Astrocyte (in vitro differentiated cells and primary cell): ENCODE measurements at regions not wholly inside any gene's neighbourhood (a gene's known extent, or its start where the extent isn't known, plus 50 kb on each side); places are given as distances from the start of the nearest gene placed in this dataset.
A peak's percentile ranks its signal among the peaks of the same experiment; 100 is the strongest.
"Not testable (repeated sequence)": the region's sequence is repeated elsewhere in the genome, so short reads cannot be mapped to it uniquely, and the experiment has no call there.

ENCODE experiments used
- DNase-seq: peaks from one replicate; pipeline ENCODE4 v3.0.0-alpha.2; 2010; ENCODE audit warnings: low read depth
- FAIRE-seq: peaks from 2 replicates; lab custom pipeline; 2011; peaks lifted over from hg19 to GRCh38; lab: Jason Lieb, UNC
- H2AFZ ChIP-seq: 2 replicates; pipeline ENCODE4 v1.6.0; 2012; ENCODE audit warnings: low read depth, low read length, inconsistent platforms
- H3K27ac ChIP-seq: 2 replicates; pipeline ENCODE4 v1.5.1; 2011; ENCODE audit warnings: low read depth, low read length, inconsistent platforms
- H3K27me3 ChIP-seq: 2 replicates; pipeline ENCODE4 v1.6.0; 2011; ENCODE audit warnings: low read length, inconsistent platforms; ENCODE audit not compliant: insufficient read depth
- H3K36me3 ChIP-seq: 2 replicates; pipeline ENCODE4 v1.5.1; 2011; ENCODE audit warnings: low read length, inconsistent platforms; ENCODE audit not compliant: insufficient read depth
- H3K4me1 ChIP-seq: 2 replicates; pipeline ENCODE4 v1.5.1; 2011; ENCODE audit warnings: low read length, inconsistent platforms; ENCODE audit not compliant: insufficient read depth
- H3K4me2 ChIP-seq: 2 replicates; pipeline ENCODE4 v1.6.0; 2012; ENCODE audit warnings: low read length, inconsistent platforms
- H3K4me3 ChIP-seq: 2 replicates; pipeline ENCODE4 v1.5.1; 2011; ENCODE audit warnings: low read depth, mild to moderate bottlenecking, low read length, inconsistent platforms; ENCODE audit not compliant: insufficient read depth
- H3K79me2 ChIP-seq: 2 replicates; pipeline ENCODE4 v1.6.0; 2012; ENCODE audit warnings: mild to moderate bottlenecking, low read length, inconsistent platforms; ENCODE audit not compliant: insufficient read depth
- H3K9ac ChIP-seq: 2 replicates; pipeline ENCODE4 v1.6.0; 2012; ENCODE audit warnings: mild to moderate bottlenecking, low read length, inconsistent platforms
- H3K9me3 ChIP-seq: 2 replicates; pipeline ENCODE4 v1.5.1; 2012; ENCODE audit warnings: low read depth, mild to moderate bottlenecking, low read length, inconsistent platforms; ENCODE audit not compliant: insufficient read depth
- H4K20me1 ChIP-seq: 2 replicates; pipeline ENCODE4 v1.6.0; 2012; ENCODE audit warnings: low read length, inconsistent platforms; ENCODE audit not compliant: insufficient read depth
- H3K27ac Mint-ChIP-seq: one replicate; pipeline ENCODE4 v1.8.0; 2021; ENCODE audit warnings: mild to moderate bottlenecking, mixed read lengths; ENCODE audit not compliant: unreplicated experiment
- H3K27me3 Mint-ChIP-seq: one replicate; pipeline ENCODE4 v1.8.0; 2021; ENCODE audit warnings: low read depth, mixed read lengths; ENCODE audit not compliant: unreplicated experiment
- H3K36me3 Mint-ChIP-seq: one replicate; pipeline ENCODE4 v1.8.0; 2021; ENCODE audit warnings: low read depth, mixed read lengths; ENCODE audit not compliant: unreplicated experiment
- H3K4me1 Mint-ChIP-seq: one replicate; pipeline ENCODE4 v1.8.0; 2021; ENCODE audit warnings: low read depth, mixed read lengths; ENCODE audit not compliant: unreplicated experiment
- H3K4me3 Mint-ChIP-seq: one replicate; pipeline ENCODE4 v1.8.0; 2021; ENCODE audit warnings: mild to moderate bottlenecking, moderate library complexity, mixed read lengths; ENCODE audit not compliant: unreplicated experiment
- H3K9me3 Mint-ChIP-seq: one replicate; pipeline ENCODE4 v1.8.0; 2021; ENCODE audit warnings: mild to moderate bottlenecking, mixed read lengths; ENCODE audit not compliant: unreplicated experiment
- CTCF ChIP-seq: IDR thresholded peaks from 2 replicates; pipeline ENCODE4 v1.5.1; 2011; ENCODE audit warnings: low read depth, mild to moderate bottlenecking, inconsistent platforms, low read length, moderate library complexity; ENCODE audit not compliant: insufficient read depth
- EZH2 ChIP-seq: IDR thresholded peaks from 2 replicates; pipeline ENCODE4 v1.6.1; 2012; ENCODE audit warnings: mild to moderate bottlenecking, low read length, inconsistent platforms; ENCODE audit not compliant: insufficient read depth

DNA sequence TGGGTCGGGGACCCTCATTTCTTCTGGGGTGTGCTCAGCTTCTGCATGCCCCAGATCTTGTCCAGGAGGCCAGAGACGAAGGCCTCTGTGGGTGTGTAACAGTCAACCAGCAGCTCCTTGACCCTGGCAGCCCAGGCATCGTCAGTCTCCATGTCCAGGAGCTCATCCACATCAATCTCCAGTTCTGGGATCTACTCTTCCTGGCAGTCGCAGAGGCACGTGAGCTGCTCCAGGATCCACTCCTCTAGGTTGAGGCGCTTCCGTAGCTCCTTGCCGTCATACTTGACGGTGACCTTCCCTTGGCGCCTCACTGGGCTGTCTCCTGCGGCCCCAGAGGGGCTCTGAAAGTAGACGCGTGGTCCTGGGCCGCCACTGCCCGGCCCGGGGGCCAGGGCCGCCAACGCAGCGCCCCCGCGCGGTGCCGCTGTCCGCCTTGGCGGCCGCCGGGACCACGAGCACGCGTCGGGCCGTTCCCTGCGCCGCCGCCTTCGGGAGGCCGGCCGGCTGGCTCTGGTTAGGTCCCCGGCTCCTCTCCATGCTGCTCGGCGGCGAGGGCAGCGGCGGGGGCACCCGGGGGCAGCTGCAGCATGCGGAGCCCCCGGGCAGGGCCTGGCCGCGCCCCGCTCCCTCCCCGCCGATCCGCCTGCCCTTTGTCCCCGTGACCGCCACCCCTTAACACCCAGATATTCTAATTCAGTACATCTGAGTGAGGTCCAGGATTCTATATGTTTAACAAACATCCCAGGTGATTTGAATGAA is 170.5 kb downstream of the SEPTIN7 start:
- no peak for FAIRE-seq
- no peak overlapping the region for H3K4me3 Mint-ChIP-seq

GRCh38 chr7:35975851-35976454 is 175.1 kb downstream of the SEPTIN7 start:
- no peaks in the 10 kb centered on the region for H3K36me3 ChIP-seq
- FAIRE-seq (peak; percentile 84), DNase-seq (peak; percentile 42)
- no peak overlapping the region for H3K4me3 ChIP-seq
- no peak overlapping the region for H2AFZ ChIP-seq
- H3K4me1 ChIP-seq, result no peaks in the 10 kb centered on the region
- no peak overlapping the region for H3K4me2 ChIP-seq
- peak; percentile 85 for TF ChIP-seq CTCF
- TF ChIP-seq EZH2, result no peak
- Mint-ChIP-seq H3K27me3 (peaks cover 2% of the 10 kb centered on the region), H3K4me1 (no peaks in the 10 kb centered on the region), H3K4me3 (no peak overlapping the region), H3K9me3 (no peaks in the 10 kb centered on the region), H3K36me3 (peaks cover 4% of the 10 kb centered on the region), H3K27ac (no peak overlapping the region)
- H3K27me3 ChIP-seq, result peaks cover 8% of the 10 kb centered on the region
- no peaks in the 10 kb centered on the region for H4K20me1 ChIP-seq
- no peak overlapping the region for H3K9ac ChIP-seq
- no peaks in the 10 kb centered on the region for H3K79me2 ChIP-seq
- H3K9me3 ChIP-seq, result no peaks in the 10 kb centered on the region
- no peak overlapping the region for H3K27ac ChIP-seq

More for the DNA sequence above, 170.5 kb downstream of the SEPTIN7 start:
- H3K36me3 Mint-ChIP-seq, result peaks cover 6% of the 10 kb centered on the region
- Histone ChIP-seq H3K4me2 (peak overlapping the region; percentile 36), H3K27me3 (no peaks in the 10 kb centered on the region), H3K36me3 (no peaks in the 10 kb centered on the region), H4K20me1 (no peaks in the 10 kb centered on the region), H3K4me3 (no peak overlapping the region), H3K9me3 (no peaks in the 10 kb centered on the region), H3K9ac (no peak overlapping the region), H2AFZ (no peak overlapping the region), H3K4me1 (no peaks in the 10 kb centered on the region), H3K27ac (no peak overlapping the region), H3K79me2 (no peaks in the 10 kb centered on the region)
- H3K9me3 Mint-ChIP-seq, result no peaks in the 10 kb centered on the region
- H3K27ac Mint-ChIP-seq, result no peak overlapping the region
- TF ChIP-seq CTCF (no peak), EZH2 (no peak)
- no peaks in the 10 kb centered on the region for H3K4me1 Mint-ChIP-seq
- no peaks in the 10 kb centered on the region for H3K27me3 Mint-ChIP-seq
- DNase-seq, result no peak

DNA sequence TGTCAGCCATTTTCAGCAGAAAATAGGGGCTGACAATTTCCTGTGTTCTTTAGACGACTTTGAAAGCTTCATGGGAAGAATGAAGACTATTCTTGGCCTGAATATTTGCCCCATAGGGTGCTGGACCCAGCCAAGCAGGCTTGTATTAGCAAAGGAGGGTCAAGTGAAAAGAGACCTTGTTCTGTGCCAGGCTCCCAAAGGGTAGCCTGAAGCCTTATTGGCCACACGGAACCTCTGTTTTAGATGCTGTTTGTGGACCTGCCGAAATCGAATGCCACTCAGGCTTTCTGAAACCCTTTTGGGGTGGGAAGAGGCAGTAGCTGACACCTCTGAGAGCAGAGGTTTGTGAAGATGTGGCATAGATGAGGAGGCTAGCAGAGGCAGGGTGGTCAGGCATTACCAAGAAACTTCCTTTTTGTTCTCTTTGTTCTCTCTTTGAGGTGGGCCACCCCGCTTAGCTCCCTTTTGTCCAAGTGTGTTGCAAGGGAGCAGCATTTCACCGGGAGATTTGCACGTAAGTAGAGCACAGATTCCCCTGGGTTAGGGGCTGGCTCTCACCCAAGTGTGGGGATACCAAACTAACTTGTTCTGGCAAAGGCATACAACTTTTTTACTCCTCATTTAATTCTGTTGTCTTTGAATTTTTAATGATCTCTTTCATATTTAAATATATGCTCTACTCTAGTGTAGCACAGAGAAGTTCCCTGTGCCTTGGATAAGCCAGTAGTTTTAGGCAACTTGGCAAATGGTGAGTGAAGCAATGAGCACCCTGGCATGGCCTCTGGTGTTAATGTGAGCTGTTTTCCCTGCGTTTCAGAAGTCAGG is 174.0 kb upstream of the EEPD1 start:
- H3K27me3 ChIP-seq, H3K9me3 ChIP-seq, H3K36me3 Mint-ChIP-seq, H3K27me3 Mint-ChIP-seq, H3K79me2 ChIP-seq, H3K36me3 ChIP-seq, H4K20me1 ChIP-seq, H3K4me3 Mint-ChIP-seq, H3K9ac ChIP-seq, H3K27ac Mint-ChIP-seq, H3K4me1 ChIP-seq, H3K4me3 ChIP-seq, FAIRE-seq, H3K4me2 ChIP-seq, H3K27ac ChIP-seq, H3K4me1 Mint-ChIP-seq, DNase-seq, H2AFZ ChIP-seq, H3K9me3 Mint-ChIP-seq: not testable (repeated sequence)
